Activated CD8-positive, alpha-beta memory T cell treated with anti-CD3 and anti-CD28 coated beads for 1 hour (primary cell): ENCODE measurements at regions not wholly inside any gene's neighbourhood (a gene's known extent, or its start where the extent isn't known, plus 50 kb on each side); places are given as distances from the start of the nearest gene placed in this dataset.
A peak's percentile ranks its signal among the peaks of the same experiment; 100 is the strongest.

ENCODE experiments used
- DNase-seq, 2 donors: peaks; one replicate each; pipeline ENCODE4 v3.0.0-alpha.2; 2020; ENCODE audit warnings: low read depth in 1 of 2; ENCODE audit errors: extremely low read depth in 1 of 2

DNA sequence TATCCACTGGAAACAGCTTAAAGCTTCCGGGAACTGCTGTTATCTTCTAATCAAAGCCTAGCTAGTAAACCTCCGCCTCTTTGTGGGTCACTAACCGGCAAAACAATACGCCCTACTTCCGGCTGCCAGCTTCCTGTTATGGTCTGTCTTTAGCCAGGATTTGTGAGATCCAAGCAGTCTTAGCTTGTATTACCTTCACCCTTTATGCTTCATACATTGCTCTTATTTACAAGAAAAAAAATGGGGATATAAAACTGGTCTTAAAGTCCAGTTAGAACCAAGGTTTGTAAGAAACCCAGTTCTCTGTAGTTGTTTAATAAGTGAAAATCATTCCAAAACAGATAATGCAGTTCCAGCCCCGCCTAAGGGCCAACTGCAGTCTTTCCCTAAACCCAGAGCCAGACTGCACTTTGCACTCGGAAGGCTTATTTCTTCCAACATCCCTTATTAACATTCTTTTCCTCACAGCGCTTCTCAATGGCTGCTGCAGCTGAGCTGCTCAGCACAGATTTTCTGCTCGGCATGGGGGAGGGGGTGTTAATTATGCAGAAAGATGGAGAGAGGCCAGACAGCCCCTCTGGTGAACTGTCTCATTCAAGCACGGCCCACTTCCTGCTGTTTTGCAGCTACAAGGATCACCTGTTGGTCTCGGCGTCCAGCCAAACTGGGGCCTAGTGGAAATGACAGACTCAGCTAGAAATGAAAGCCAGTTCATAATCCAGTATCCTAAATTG lies 368.4 kb downstream of the KLF12 start:
- DNase-seq = peak; percentile 46 to 60

DNA sequence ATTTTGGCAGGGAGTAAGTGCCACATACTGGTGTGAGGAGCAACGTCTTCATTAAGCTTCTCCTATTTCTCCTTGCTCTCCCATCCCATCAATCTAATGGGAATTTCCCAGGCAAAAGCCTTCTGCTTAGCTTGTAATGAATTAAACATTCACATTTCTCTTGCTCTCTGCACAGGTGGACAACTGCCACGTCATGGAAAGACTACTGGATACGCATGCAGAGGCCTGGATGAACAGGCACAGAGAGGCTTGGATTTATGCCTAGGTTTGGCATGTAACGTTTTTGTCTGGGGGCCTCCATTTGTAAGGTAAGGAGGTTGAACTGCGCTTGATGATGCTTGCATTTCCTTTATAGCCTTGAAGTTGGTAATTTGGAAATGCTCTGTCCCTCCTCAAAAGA lies 374.8 kb downstream of the KLF12 start:
- DNase-seq = no peak

DNA sequence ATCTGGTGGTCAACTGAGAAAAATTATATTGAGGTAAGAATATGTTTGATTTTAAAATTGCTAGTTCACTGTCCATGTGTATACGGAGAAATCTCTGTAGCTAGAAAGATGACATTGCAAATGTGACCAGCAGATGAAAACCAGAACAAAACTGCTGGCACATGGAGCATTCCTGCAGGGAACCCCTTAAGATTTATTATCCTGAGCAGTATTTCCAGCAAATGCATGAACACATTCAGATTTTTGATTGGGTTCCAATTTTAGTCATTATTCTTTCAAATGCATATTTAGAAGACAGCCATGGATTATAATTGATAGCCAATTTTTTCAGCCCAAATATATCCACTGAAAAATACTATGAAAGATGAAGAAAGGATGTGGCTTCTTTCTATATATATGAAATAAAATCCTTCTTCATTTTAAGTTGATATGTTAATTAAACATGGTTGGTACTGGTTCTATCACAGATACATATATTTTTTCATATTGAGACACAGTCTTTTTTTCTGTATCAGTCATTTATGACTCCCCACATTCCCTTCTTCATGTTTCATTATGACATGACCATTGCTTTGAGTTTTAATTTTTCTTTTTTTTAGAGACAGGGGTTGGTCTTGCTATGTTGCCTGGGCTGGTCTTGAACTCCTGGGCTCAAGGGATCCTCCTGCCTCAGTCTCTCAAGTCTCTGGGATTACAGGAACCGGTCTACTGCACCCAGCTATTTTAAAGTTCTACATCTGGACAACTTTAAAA lies 376.5 kb downstream of the KLF12 start:
- DNase-seq = no peak

DNA sequence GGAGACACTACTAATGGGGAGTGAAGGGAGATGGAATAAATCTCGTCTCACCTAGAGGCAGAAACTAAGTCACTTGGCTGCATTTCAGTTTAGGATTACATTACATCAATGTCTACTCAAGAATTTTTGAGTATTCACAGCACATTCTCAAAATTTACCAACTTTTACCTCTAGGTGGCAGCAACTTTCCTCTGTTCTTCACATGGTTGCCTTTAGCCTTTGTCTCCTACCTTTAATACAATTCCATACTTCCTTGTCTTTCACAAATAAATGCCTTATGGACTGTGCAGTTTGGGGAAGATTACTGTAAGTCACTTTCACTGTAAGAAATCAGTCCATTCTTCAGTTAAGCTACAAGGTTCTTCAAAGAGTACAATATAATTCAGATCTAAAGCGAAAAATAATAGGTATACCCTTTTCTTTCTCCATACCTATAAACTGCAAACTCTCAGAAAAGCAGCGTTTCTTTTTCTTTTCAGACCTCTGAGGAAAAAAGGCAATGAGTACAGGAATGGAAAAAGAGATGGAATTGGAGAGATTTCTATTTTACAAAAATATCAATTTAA lies 379.4 kb downstream of the KLF12 start:
- no peak for DNase-seq

DNA sequence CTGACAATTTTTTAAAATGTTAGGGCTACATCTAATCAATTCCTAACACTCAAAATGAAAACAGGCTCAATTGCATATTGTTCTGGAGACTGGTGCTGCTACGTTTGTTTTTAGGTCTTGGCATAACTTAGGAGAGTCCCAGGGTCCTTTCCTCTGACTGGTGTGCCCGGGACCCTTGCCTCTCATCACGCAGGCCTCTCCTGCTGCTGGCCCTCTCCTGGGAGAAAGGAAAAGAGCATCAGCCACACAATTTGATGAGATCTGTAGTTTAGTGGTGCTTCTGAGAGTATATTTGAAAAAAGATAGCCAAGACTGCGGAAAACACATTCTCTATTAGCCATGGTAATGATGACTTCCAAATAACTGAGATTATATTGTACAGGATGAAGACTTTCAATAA lies 380.0 kb downstream of the KLF12 start:
- no peak for DNase-seq

DNA sequence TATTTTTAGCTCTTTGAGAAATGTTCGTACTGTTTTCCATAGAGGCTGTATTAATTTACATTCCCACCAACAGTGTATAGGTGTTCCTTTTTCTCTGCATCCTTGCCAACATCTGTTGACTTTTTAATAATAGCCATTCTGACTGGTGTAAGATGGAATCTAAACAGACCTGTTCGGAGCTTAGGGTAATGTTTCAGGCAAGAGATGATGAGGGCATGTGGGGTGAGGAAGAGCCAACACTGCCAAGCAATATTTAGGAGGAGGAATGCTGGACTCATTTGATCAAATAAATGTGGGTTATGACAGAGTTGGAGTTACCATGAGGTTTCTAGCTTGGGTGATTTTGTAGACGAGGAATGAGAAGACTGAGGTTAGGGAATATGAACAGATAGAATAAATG lies 382.9 kb downstream of the KLF12 start:
- no peak for DNase-seq

DNA sequence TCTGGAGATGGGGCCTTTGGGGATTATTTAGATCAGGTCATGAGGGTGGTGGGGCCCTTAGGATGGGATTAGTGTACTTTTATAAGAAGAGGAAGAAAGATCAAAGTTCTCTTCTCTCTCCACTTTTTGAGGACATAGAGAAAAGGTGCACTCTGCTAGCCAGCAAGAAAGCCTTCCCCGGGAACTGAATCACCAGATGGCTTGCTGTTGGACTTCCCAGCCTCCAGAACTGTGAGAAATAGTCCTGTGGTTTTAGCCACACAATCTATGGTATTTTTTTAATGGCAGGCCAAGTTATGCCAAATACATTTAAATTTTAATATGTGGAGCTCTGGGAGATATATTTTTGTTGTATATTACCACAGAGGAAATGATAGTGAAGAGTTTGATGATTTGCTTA lies 385.8 kb downstream of the KLF12 start:
- no peak for DNase-seq

DNA sequence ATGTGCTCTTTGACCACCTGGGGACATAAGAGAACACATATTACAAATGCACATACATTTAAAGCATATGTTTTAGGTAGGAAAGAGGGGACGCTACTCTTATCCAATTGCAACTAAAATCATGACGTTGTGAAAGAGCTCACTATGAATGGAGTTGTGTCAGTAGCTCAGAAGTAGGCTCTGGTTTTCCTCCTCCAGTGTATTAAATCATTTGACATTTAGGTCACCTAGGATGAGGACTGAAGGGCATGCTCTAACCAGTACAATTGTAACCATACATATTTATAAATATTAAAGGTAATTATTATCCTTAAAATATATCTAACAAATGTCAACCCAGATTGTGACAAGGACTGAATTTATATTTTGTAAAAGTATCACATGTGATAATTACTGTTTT lies 389.0 kb downstream of the KLF12 start:
- no peak for DNase-seq

DNA sequence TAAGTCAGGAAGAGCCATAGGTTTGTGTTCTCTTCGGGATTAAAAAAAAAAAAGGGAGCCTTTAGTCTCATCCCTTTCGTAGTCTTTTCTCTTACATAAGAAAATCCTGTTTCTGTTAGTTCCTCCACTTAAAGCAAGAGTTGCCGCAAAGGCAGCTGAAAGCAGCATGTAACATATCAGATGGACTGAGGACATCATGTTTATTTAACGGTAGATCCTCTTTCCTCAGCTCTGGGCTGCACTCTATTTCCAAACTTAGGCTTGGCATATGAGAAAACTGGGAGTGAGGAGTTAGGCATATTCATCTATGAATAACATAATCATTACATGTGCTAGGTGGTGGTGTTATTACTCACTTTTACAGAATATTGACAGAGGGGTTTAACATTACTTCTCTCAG lies 391.2 kb downstream of the KLF12 start:
- no peak for DNase-seq

DNA sequence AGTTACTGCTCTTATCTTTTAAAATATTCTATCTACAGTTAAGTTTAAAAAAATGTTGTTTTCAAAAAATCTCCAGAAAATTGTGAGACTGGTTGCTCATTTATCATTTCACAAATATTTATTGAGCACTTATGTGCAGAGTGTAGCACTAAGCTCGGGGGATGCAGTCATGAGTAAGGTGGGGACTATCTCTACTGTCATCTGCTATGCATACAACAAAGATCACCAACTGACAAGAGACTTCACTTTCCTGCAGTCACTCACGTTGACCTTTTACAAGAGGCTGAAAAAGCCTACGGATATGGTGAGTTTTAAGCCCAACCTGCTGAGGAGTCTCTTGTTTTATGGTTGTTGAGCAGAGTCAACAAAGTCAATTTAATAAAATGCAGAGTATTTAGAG lies 392.5 kb downstream of the KLF12 start:
- no peak for DNase-seq

DNA sequence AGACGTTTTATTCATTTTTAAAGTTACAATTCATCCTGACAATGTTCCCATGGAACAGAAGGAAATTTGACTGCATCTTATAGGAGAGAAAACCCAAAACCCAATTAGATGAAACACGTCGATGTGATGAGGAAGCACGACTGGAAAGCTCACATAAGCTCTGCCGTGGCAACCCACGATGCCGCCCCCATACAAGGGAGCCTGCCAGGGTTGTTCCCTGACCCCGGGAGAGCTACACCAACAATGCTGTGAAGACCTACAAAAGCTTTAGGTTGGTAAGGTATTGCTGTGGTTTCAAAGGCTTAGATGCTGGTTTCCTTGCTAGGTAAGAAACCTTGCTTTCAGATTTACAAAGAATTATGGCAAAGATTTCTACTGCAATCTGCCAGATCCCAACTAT lies 393.1 kb downstream of the KLF12 start:
- no peak for DNase-seq

DNA sequence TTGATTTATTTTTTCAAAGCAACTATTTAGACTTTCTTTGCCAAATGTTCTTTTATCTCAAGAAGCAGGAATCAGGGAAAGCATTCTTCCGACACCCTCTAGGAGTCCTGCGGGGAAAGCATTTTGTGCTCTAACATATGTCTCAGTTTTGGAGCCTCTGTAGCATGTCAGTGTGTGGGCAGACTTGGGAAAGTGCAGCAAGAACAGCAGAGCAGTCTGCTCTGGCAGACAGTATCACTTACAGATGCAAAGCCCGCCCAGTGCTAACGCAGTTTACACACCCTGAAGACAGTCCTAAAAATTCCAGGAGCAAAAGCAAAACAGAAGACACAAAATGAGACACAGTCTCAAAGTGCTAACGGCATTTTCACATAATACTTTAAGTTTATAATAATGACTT lies 393.5 kb downstream of the KLF12 start:
- DNase-seq = no peak

DNA sequence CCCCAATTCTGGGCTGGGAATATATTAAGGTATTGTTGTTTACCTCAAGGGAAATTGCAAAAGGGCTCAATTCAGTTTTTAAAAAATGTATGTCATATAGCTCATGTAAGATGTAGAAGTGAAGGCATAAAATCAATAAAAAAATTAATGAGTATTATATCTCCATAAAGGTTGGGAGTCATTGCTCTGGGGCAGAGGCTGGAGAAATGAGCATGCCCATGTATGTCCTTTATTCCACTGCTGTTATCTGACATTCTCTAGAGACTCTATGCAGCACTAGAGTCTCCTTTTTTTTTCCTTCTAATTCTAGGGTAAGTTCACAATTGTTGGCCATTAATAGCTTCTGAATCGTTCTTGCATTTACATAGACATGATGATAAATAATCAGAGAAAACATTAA lies 394.8 kb downstream of the KLF12 start:
- DNase-seq = no peak

DNA sequence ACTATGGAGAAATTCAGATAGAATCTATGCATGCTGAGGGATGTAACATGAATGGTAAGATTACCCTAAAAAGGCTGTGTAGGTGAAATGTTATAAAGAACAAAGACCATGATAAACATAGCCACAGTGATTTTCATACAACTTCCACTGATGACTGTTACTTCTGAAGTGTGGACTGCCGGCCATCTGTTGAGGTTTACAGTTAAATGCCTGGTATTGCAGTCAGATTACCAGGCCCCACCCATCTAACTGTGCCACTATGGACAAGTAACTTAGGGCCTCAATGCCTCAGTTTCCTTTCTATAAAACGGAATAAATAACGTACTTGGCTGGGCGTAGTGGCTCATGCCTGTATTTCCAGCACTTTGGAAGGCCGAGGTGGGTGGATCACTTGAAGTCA lies 395.6 kb downstream of the KLF12 start:
- DNase-seq = no peak

DNA sequence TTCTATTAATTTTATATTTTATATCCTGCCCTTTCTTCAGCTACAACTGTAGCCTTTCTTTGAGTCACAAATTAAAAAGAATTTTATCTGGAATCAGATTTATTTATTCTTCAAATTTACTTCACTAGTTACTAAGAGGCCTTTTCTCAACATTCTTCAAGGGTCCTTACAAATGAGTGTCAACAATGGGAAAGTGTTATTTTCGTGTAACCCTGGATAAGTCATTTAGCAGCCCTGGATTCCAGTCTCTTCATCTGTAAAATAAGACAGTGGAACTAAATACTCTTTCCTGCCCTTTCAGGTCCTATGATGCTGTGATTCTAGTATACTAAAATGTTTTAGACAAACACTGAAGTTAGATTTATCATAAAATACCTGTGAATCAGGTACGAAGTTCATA lies 397.0 kb downstream of the KLF12 start:
- no peak for DNase-seq

DNA sequence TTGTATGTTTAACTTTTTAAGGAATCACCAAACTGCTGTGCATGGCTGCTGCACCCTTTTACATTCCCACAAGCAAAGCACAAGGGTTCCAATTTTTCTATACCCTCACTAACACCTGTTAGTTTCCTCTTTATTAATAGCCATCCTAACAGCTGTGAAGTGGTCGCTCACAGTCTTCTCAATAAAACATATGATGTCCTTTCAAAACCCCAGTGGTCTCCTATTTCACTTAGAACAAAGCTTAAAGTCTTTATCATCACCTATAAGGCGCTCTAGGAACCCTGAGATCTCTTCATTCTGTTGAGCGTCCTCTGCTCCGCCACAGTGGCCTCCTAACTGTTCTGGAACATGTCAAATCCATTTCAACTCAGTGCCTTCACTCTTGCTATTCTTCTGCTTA lies 400.5 kb downstream of the KLF12 start:
- no peak for DNase-seq

DNA sequence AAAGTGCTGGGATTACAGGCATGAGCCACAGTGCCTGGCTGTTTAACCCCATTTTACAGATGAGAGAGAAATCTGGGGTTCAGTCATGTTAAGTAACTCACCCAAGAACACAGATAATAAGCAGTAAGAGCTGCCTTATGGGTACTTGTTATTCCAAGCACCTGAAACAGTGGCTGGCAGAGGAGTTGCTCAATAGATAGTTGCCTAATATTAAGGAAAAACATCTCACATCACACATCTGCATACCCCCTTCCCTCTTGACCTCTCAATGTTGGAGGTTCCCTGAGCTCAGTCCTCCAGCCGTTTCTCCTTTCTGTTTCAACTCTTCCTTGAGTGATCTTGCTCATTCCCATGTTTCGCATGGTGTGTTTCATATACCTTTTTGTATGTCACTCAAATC lies 401.9 kb downstream of the KLF12 start:
- no peak for DNase-seq

DNA sequence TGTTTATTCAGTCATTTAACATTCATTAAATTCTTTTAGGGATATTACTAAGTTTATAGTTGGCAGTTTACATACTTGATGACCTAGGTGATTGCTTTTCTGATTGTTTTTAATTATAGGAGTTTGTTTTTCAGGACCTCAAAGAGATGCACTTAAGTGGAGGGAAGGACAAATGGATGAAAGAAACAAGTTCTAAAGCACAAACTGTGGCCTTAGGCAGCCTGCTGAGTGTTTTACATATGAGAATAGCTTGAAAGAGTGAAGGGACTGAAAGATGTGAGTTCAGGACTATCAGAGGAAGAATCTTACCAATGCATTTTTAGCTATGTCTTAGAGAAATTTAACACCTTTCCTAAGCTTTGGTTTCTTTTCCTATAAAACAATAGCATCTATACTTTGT lies 402.6 kb downstream of the KLF12 start:
- DNase-seq = no peak

DNA sequence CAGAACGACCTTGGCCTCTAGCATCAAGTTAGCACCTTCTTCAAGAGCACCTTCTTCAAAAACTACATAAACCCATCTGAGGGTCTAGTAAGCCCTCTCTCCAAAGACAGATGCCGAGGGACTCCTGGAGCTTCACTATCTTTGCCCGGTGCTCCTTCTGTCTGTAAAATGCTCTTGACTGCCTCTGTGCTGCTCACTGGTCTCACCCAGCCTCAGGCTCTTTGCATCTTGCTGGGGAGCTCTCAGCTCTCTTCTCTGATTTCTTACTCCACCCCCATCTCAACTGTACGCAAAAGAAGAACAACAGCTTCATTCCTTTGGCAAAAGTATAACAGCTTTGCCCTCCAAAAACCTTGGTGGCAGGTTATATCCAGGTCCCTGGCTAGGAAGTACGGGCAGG lies 404.2 kb downstream of the KLF12 start:
- DNase-seq = no peak

DNA sequence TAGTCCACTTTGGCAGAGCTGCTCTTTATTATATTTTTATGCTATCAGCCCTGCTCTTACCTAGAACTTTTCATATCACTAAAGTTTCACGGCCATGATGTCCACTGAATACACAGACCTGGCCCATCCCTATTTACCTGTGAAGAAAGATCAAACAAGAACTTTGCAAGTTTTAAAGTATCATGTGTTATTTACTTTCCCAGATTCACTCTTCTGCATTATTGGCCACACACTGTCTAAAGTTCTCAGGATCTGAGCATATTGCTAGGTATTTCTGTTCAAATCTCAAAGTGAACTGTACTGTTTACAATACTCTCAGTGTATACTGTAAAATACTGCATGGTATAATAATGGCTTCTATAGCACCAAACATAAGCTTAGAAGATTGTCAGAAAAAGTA lies 405.2 kb downstream of the KLF12 start:
- DNase-seq = no peak

DNA sequence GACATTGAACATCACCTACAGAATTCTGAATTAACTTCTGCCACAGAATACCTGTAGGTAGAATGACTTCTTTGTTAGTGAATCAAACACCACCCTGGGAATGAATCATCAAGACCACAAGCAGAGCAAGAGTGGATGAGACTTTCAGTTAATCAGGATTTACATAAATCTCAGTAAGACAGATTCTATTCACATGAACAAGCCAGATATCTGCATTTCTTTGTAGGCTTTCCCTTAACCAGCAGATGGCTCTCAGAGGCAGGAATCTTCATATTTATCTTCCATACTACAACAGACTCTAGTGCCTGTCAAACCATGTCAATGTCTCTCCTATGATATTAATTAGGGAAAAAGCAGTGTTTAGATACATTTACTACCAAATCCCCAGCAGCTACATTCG lies 412.1 kb downstream of the KLF12 start:
- no peak for DNase-seq

DNA sequence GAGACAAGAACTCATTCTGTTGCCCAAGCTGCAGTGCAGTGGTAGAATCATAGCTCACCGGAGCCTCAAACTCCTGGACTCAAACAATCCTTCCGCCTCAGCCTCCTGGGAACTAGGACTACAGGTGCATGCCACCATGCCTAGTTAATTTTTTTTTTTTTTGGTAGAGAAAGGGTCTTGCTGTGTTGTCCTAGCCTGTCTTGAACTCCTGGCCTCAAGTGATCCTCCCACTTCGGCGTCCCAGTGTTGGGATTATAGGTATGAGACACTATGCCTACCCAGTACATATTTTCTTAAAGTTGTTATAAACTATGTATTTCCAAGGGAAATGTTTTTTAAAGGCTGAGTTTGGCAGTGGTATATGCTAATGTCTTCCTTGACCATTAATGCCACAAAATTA lies 412.6 kb downstream of the KLF12 start:
- no peak for DNase-seq
